Transverse colon (tissue), 4 donors: ENCODE measurements at regions not wholly inside any gene's neighbourhood (a gene's known extent, or its start where the extent isn't known, plus 50 kb on each side); places are given as distances from the start of the nearest gene placed in this dataset.

ENCODE experiments used
- DNase-seq: peaks from one replicate; pipeline ENCODE4 v3.0.0-alpha.2; 2019
- H3K27ac ChIP-seq, 4 donors: fragments of 200-600 bp; sonication (generic); 2 replicates each; pipeline ENCODE4 v1.5.1; 2016 to 2018; ENCODE audit warnings: inconsistent platforms in 4 of 4
- H3K27me3 ChIP-seq: fragments of 200-600 bp; sonication (generic); 2 replicates; pipeline ENCODE4 v1.5.1; 2017; ENCODE audit warnings: inconsistent platforms
- H3K36me3 ChIP-seq, 4 donors: fragments of 200-600 bp; sonication (generic); 2 replicates each; pipeline ENCODE4 v1.5.1; 2017 to 2019; ENCODE audit warnings: inconsistent platforms in 4 of 4
- H3K4me1 ChIP-seq, 4 donors: fragments of 200-600 bp; sonication (generic); 2 replicates each; pipeline ENCODE4 v1.5.1; 2017 to 2020; ENCODE audit warnings: inconsistent platforms in 4 of 4
- H3K4me3 ChIP-seq, 4 donors: fragments of 200-600 bp; sonication (generic); 1 replicate in 1 of 4; 2 replicates in 3 of 4; pipeline versions ENCODE4 v1.5.1 to v1.6.1; 2017 to 2019; ENCODE audit warnings: inconsistent platforms in 4 of 4
- H3K9me3 ChIP-seq, 2 donors: fragments of 200-600 bp; sonication (generic); 2 replicates each; pipeline ENCODE4 v1.5.1; 2017 to 2019; ENCODE audit warnings: inconsistent platforms in 2 of 2
- CTCF ChIP-seq, 5 experiments: fragments of 200-600 bp in 3 of 5; fragments of 450-650 bp in 2 of 5; sonication (generic) in 3 of 5; IDR thresholded peaks; 1 replicate in 2 of 5; 2 replicates in 3 of 5; pipeline ENCODE4 v1.5.1; 2016 to 2017; ENCODE audit warnings: antibody characterized with exemption in 5 of 5, inconsistent platforms in 3 of 5, mild to moderate bottlenecking in 2 of 5, moderate library complexity in 1 of 5
- EP300 ChIP-seq: sonication (generic); formaldehyde crosslinking; IDR thresholded peaks from one replicate; pipeline ENCODE4 v1.6.1; 2017; ENCODE audit warnings: antibody characterized with exemption, low read depth
- POLR2A ChIP-seq: fragments of 450-650 bp; IDR thresholded peaks from one replicate; pipeline ENCODE4 v1.6.1; 2016; ENCODE audit warnings: antibody characterized with exemption, mild to moderate bottlenecking, moderate library complexity
- POLR2AphosphoS5 ChIP-seq, 3 donors: sonication (generic); formaldehyde crosslinking; IDR thresholded peaks; one replicate each; pipeline ENCODE4 v1.6.1; 2016; ENCODE audit warnings: antibody characterized with exemption in 3 of 3
- WGBS, 2 donors: methylation state at CpG; one replicate each; pipeline ENCODE4 v1.1.5; 2018; ENCODE audit warnings: low coverage in 1 of 2; 5-methylcytosine and 5-hydroxymethylcytosine counted together
- in situ Hi-C, 4 donors: fragments of 200-750 bp; cut with MboI; loops; one replicate each; pipeline versions ENCODE4 v1.15.0 to v1.15.1; 2017; ENCODE audit warnings: low sequenced_read_pairs in 3 of 4, low pct_ligation_motif_present in 1 of 4, low pct_unique_long_range_greater_than_20kb in 1 of 4
- intact Hi-C: fragments of 100-400 bp; cut with DNase I; formaldehyde crosslinking; loops from one replicate; pipeline ENCODE4 v1.15.1; 2023; ENCODE audit warnings: low total_unique reads

GRCh38 chr6:47977314-47977713 is 133.7 kb downstream of the PTCHD4 start:
- in situ Hi-C loops = no loop called here

GRCh38 chr6:47974106-47974505 is 136.9 kb downstream of the PTCHD4 start:
- WGBS, 2 donors = 60 to 67% methylated on average over 2 of the region's 2 CpGs
- H3K27ac ChIP-seq = no peak overlapping the region
- in situ Hi-C loops (no loop called here), intact Hi-C loops (no loop called here)
- DNase-seq = no peak
- H3K4me1 ChIP-seq = no peaks in the 10 kb centered on the region
- TF ChIP-seq POLR2A (no peak), EP300 (no peak), CTCF (IDR thresholded peaks at IDR 0.05) (no peak), POLR2AphosphoS5 (IDR thresholded peaks at IDR 0.05) (no peak)
- no peaks in the 10 kb centered on the region for H3K9me3 ChIP-seq
- no peak overlapping the region for H3K4me3 ChIP-seq
- H3K36me3 ChIP-seq = no peaks in the 10 kb centered on the region
- H3K27me3 ChIP-seq = no peaks in the 10 kb centered on the region

More at GRCh38 chr6:47977314-47977713, 133.7 kb downstream of the PTCHD4 start:
- intact Hi-C loops = no loop called here
- H3K27ac ChIP-seq = no peak overlapping the region
- H3K4me3 ChIP-seq = no peak overlapping the region
- H3K36me3 ChIP-seq = no peaks in the 10 kb centered on the region
- H3K4me1 ChIP-seq = no peaks in the 10 kb centered on the region
- DNase-seq = no peak
- TF ChIP-seq POLR2AphosphoS5 (IDR thresholded peaks at IDR 0.05) = no peak
- TF ChIP-seq POLR2A = no peak
- no peak for TF ChIP-seq EP300
- TF ChIP-seq CTCF (IDR thresholded peaks at IDR 0.05) = no peak
- no peaks in the 10 kb centered on the region for H3K27me3 ChIP-seq
- H3K9me3 ChIP-seq = no peaks in the 10 kb centered on the region

GRCh38 chr6:47970826-47971225 is 140.2 kb downstream of the PTCHD4 start:
- no peaks in the 10 kb centered on the region for H3K9me3 ChIP-seq
- 77 to 91% methylated on average over 3 of the region's 3 CpGs for WGBS, 2 donors
- no peaks in the 10 kb centered on the region for H3K27me3 ChIP-seq
- no peaks in the 10 kb centered on the region for H3K36me3 ChIP-seq
- H3K4me1 ChIP-seq = no peaks in the 10 kb centered on the region
- no peak overlapping the region for H3K27ac ChIP-seq
- in situ Hi-C loops (no loop called here), intact Hi-C loops (no loop called here)
- H3K4me3 ChIP-seq = no peak overlapping the region
- TF ChIP-seq POLR2AphosphoS5 (IDR thresholded peaks at IDR 0.05) = no peak
- no peak for TF ChIP-seq EP300
- DNase-seq = no peak

GRCh38 chr6:47967843-47968242 is 143.2 kb downstream of the PTCHD4 start:
- H3K4me1 ChIP-seq = no peaks in the 10 kb centered on the region
- H3K36me3 ChIP-seq = no peaks in the 10 kb centered on the region
- no peaks in the 10 kb centered on the region for H3K27me3 ChIP-seq
- intact Hi-C loops = no loop called here
- H3K9me3 ChIP-seq = no peaks in the 10 kb centered on the region
- no peak overlapping the region for H3K27ac ChIP-seq
- in situ Hi-C loops = no loop called here
- no peak overlapping the region for H3K4me3 ChIP-seq
- DNase-seq = no peak
- 54 to 70% methylated on average over 2 of the region's 2 CpGs for WGBS, 2 donors
- no peak for TF ChIP-seq POLR2A
- no peak for TF ChIP-seq POLR2AphosphoS5 (IDR thresholded peaks at IDR 0.05)
- no peak for TF ChIP-seq EP300
- TF ChIP-seq CTCF (IDR thresholded peaks at IDR 0.05) = no peak

GRCh38 chr6:47964969-47965368 is 146.0 kb downstream of the PTCHD4 start:
- no peaks in the 10 kb centered on the region for H3K27me3 ChIP-seq
- whole genome bisulfite sequencing, 2 donors = 80 to 81% methylated on average over 3 of the region's 3 CpGs
- intact Hi-C loops = no loop called here
- no peaks in the 10 kb centered on the region for H3K9me3 ChIP-seq
- no peak overlapping the region for H3K4me3 ChIP-seq
- H3K36me3 ChIP-seq = no peaks in the 10 kb centered on the region
- no peak for DNase-seq
- H3K4me1 ChIP-seq = no peaks in the 10 kb centered on the region
- in situ Hi-C loops = no loop called here
- no peak for TF ChIP-seq POLR2A
- TF ChIP-seq EP300 = no peak
- no peak for TF ChIP-seq POLR2AphosphoS5 (IDR thresholded peaks at IDR 0.05)
- no peak for TF ChIP-seq CTCF (IDR thresholded peaks at IDR 0.05)
- no peak overlapping the region for H3K27ac ChIP-seq
